Sigmoid colon (tissue), 4 donors: ENCODE measurements at regions not wholly inside any gene's neighbourhood (a gene's known extent, or its start where the extent isn't known, plus 50 kb on each side); places are given as distances from the start of the nearest gene placed in this dataset.
"Not testable (repeated sequence)": the region's sequence is repeated elsewhere in the genome, so short reads cannot be mapped to it uniquely, and the experiment has no call there.

Source experiments
- EP300 ChIP-seq, 4 donors: sonication (generic); formaldehyde crosslinking; IDR thresholded peaks; one replicate each; pipeline ENCODE4 v1.6.1; 2017; ENCODE audit warnings: antibody characterized with exemption in 4 of 4
- POLR2AphosphoS5 ChIP-seq, 4 donors: sonication (generic); formaldehyde crosslinking; IDR thresholded peaks; one replicate each; pipeline ENCODE4 v1.6.1; 2017; ENCODE audit warnings: antibody characterized with exemption in 4 of 4
- TF ChIP-seq, protein P1 (sequence below), 4 experiments: fragments of 450-650 bp in 3 of 4; fragments of 200-600 bp in 1 of 4; IDR thresholded peaks; one replicate each; pipeline ENCODE4 v1.5.1; 2016 to 2019; ENCODE audit warnings: antibody characterized with exemption in 4 of 4, mild to moderate bottlenecking in 3 of 4, moderate library complexity in 2 of 4

DNA sequence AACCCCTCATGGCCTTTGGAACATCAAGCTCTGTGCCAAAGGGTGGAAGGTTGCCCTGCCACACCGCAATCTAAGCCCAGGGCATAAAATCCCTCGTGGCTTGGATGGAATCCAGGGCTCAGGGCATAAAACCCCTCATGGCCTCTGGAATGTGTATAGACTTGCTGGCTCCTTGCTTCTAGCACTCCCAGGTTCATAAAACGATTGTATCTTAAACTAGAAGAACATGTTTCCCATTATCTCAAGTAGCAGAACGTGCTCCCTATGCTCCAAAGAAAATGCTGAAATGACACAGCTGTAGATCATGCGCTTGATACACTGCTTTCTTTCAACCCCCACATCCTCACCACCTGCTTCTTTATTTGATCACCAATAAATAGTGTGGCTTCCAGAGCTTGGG is 174.8 kb downstream of the FBXO4 start:
- TF ChIP-seq, protein P1, sequence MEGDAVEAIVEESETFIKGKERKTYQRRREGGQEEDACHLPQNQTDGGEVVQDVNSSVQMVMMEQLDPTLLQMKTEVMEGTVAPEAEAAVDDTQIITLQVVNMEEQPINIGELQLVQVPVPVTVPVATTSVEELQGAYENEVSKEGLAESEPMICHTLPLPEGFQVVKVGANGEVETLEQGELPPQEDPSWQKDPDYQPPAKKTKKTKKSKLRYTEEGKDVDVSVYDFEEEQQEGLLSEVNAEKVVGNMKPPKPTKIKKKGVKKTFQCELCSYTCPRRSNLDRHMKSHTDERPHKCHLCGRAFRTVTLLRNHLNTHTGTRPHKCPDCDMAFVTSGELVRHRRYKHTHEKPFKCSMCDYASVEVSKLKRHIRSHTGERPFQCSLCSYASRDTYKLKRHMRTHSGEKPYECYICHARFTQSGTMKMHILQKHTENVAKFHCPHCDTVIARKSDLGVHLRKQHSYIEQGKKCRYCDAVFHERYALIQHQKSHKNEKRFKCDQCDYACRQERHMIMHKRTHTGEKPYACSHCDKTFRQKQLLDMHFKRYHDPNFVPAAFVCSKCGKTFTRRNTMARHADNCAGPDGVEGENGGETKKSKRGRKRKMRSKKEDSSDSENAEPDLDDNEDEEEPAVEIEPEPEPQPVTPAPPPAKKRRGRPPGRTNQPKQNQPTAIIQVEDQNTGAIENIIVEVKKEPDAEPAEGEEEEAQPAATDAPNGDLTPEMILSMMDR (IDR thresholded peaks at IDR 0.05), result not testable (repeated sequence)
- TF ChIP-seq POLR2AphosphoS5, EP300 (IDR thresholded peaks at IDR 0.05): not testable (repeated sequence)
